Right ventricle myocardium superior (tissue), 1 donor: ENCODE measurements at regions not wholly inside any gene's neighbourhood (a gene's known extent, or its start where the extent isn't known, plus 50 kb on each side); places are given as distances from the start of the nearest gene placed in this dataset.

Experiments
- ATAC-seq: fragments of 200-7000 bp; cut with Tn5 transposase; one replicate; pipeline ENCODE4 v1.9.1; 2020; ENCODE audit warnings: mild to moderate bottlenecking; ENCODE audit not compliant: poor library complexity
- DNase-seq: peaks from one replicate; pipeline ENCODE4 v3.0.0-alpha.2; 2020
- intact Hi-C: fragments of 100-400 bp; cut with DNase I; formaldehyde crosslinking; loops from one replicate; pipeline ENCODE4 v1.11.2; 2022
- donor health status: DM: no; HTN: yes; CAD: no; lungs with severe emphysema.

DNA sequence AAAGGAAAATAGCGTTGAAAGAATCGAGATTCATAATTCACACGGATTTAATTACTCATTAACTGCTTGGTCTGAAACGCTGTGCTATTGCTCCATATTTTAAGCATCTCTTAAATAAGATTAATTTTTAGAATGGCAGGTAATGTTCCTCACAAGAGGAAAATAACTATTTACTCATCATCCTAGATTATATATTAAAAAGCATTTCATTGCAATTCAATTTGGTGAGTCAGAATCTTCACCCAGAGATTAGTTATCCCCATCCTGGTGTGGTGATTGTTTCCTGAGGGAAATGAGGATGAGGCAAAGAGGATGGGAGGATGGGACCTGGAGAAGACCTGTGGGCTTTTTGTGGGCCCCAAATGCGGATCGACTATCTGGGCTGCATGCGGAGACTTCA lies 145.5 kb upstream of the MAP1B start:
- no peak for DNase-seq
- intact Hi-C loops: no loop called here
- no peak for ATAC-seq

DNA sequence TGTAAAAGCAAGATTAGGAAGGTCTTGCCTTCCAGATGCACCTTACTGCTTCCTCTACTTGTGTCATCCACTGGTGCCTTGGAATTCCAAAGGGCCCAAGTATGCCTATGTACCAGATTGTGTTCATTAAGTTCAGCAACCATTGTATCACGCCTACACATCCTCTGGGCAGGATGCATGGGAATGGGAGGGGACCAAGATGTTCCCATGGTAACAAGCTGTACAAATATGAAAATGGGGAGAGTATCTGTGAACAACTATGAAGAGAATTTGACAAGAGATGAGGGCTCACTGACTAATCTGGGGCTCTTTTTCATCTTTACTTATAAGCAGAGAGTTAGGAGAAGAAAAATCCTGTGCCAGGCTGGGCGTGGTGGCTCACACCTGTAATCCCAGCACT lies 137.8 kb upstream of the MAP1B start:
- DNase-seq: no peak
- intact Hi-C loops: no loop called here

DNA sequence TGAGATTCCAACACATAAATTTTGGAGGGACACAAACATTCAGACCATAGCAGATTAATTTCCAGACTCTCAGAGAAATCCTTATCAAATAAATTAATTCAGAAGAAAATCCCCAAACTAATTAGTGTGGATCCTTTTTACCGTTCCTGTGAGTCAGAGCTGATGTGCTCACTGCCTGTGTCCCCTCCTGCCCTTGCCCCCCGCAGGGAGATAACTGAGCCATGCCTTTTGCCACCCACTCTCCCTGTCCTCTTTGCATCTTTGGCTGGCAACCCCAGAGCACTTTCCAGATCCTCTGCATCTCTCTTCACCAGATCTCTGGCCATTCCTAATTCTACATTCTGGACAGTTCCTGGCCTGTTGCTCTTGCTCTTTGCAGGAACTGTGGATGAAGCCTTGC lies 135.4 kb upstream of the MAP1B start:
- DNase-seq (no peak), ATAC-seq (no peak)
- intact Hi-C loops: no loop called here

More for the DNA sequence above, 137.8 kb upstream of the MAP1B start:
- ATAC-seq: no peak

DNA sequence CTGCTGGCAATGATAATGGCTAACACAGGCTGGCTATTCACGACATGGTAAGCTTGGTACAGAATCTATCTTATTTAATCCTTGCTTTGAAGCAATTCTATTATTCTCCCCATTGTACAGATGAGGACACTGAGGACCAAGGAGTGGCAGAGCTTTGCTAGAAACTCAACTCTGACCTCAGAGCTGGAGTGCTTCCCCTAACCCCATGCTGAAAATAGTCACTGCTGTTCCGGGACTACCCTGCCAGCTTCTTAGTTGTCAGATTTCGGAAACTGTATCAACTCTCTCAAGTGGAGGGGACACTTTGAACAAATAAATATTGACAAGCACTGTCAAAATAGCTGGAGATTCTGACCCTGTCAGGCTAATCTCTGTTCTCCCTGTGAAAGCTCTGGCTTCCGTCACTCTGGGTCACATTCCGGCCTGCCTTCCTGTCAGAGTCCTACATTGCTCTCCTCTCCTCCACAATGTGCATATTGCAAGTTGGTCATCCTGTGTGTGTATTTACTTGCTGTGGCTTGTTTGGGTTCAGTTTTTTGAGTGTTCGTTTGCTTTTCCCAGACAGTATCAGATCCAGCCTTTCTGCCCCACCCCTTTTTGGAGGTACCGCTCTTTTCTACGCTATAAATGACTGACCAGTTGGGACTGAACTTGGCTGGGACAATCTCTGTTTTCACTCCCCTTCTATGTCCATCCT lies 134.3 kb upstream of the MAP1B start:
- ATAC-seq: peak; percentile 89
- DNase-seq: no peak
- intact Hi-C loops: no loop called here

DNA sequence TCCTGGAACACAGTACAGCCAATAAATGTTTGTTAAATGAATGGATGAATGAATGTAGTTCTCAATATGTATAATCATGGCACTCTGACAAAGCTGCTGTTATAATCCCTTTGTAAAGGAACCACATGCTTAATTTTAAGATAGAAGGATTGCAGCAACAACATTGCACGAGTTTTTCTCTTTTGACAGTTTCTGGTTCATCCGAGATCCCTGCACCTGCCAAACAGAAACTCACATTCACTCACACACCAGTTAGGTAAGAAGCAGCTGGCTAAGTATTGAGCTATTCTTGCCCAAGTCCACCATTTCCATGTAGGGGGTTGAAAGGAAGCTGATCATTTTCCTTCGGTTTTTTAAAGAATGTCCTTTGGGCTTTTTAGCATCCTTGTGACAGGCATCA lies 133.7 kb upstream of the MAP1B start:
- ATAC-seq: no peak

DNA sequence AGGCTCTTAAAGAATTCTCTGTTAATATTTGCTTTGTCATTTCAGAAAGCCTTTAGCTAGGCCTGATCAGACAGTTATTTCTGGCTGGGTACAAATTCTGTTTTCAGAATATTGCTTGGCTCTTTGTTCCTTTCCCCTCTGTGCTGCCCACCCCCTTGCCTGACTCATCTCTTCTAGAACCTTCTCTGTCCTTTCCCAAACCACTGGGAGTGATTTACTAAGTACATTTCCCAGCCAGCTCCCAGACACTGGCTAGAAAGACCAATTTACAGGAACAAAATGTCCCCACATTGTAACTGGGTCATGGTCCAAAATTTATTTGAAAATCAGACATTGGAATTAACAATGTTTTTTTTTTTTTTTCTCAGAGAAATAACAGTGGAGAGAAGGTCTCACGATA lies 133.1 kb upstream of the MAP1B start:
- ATAC-seq (peak; percentile 55), DNase-seq (no peak)
- intact Hi-C loops: no loop called here

More for the DNA sequence above, 133.7 kb upstream of the MAP1B start:
- intact Hi-C loops: no loop called here
- no peak for DNase-seq

DNA sequence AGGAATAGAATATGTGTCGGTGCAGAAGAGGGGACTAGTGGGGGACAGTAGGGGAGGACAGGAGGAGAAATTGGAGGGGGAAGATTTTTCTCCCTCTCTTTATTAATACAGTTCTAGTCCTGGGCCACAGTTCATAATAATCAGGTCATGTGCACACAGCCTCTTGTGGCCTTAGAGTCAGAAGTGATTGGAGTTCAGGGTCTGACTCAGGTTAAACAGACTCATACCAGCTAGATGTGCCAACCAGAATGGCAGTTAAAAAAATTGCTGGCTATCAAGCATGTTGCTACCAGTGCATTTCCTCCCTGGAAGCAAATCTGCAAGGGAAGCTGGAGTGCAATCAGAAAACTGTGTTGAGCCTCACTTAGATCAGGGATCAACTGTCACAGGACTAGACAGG lies 132.7 kb upstream of the MAP1B start:
- intact Hi-C loops: no loop called here
- peak; percentile 7 for ATAC-seq

DNA sequence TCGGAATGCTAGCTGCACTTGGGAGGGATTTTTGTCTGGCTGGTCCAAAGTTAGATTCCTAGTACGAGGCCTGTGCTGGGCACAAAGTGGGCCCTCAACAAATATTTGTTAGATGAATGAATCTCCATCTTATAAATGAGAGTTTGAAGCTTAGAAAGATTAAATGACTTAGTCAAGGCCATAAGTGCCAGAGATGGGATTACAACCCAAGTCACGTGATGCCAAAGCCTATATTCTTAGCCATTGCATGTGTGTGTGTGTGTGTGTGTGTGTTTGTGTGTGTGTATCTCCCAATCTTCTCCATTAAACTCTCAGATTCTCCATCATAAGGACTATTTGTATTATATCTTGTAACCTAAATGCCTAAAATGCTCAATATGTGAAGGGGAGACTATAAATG lies 130.8 kb upstream of the MAP1B start:
- intact Hi-C loops: no loop called here
- ATAC-seq: no peak
- no peak for DNase-seq

More for the DNA sequence above, 132.7 kb upstream of the MAP1B start:
- DNase-seq: no peak

DNA sequence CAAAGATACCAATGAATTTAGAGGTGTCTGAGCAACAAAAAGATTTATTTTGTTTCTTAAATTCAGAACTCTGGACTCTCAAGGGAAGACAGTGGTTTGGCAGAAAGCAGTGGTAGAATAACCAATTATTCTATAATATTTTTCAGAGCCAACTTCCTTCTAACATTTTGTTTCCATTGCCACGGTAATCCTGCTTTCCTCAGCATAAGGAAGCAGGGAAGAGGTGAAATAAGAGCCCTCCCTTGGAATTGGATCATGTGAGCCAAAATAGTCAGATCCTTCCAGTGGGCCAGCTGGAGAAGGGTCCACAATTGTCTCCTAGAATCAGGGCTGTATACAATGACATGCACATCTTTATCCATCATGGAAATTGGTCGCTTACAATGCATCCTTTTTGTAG lies 130.0 kb upstream of the MAP1B start:
- intact Hi-C loops: no loop called here
- ATAC-seq (no peak), DNase-seq (no peak)

DNA sequence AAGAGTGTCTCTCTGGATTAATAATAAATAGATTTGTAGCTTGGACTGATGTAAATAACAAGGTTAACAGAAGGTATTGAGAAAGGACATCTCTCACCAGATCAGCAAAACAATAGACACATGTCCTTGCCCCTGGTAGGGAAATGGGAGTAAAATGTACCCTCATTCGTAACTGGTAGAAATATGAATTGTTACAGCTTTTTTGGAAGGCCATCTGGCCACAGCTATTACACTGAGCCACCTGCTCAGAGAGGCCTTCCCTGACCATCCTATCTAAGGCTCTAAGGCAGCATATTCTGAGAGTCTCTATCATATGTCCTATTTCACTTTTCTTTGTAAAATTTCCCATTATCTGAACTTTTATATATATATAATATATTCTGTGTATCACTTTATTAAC lies 129.1 kb upstream of the MAP1B start:
- ATAC-seq (no peak), DNase-seq (no peak)
- intact Hi-C loops: no loop called here

DNA sequence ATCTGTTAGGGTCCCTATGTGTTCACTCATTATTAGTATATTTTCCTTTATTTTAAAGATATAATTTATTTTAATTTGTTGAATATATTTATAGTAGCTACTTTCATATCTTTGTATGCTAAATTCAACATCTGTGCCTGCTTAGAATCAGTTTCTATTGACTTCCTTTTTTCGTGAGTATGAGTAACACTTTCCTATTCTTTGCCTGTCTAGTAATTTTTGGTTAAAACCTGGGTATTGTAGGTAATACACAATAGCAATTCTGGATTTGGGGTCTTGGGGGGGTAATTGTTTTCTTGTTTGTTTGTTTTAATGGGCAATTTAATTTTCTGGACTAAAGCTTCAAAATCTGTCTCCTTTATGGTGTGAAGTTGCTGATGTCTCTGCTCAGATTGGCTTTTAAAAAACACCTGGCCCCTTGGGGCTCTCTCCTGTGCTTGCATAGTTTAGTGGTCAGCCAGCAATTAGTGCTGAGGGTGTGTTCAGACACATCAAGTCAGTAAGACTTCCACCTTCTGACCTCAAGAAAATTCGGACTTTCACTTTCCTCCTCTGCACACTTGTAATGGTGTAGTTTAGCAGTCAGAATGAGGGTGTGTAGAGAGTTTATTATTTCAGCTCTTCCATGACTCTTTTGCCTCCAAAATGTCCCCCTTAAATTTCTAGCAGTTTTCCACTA lies 124.4 kb upstream of the MAP1B start:
- intact Hi-C loops: no loop called here

DNA sequence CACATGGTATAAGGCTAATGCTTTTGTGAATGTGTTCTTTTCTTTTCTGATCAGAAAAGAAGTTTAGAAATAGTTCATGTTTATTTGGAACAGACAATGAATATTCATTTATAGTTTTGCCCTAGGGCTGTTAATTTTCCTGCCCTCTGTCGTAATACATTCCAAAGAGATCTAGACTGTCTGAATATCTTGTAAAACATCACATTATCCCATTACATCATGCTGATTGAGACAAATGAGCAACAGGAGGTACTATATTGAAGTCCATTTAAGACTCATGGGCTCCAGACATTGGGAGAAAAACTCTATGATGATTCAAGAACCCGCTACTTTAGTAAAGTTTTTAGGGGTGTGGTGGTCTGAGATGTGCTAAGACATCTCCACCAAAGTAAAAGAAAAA lies 121.2 kb upstream of the MAP1B start:
- ATAC-seq (no peak), DNase-seq (no peak)
- intact Hi-C loops: no loop called here

More for the DNA sequence above, 124.4 kb upstream of the MAP1B start:
- ATAC-seq (no peak), DNase-seq (no peak)

DNA sequence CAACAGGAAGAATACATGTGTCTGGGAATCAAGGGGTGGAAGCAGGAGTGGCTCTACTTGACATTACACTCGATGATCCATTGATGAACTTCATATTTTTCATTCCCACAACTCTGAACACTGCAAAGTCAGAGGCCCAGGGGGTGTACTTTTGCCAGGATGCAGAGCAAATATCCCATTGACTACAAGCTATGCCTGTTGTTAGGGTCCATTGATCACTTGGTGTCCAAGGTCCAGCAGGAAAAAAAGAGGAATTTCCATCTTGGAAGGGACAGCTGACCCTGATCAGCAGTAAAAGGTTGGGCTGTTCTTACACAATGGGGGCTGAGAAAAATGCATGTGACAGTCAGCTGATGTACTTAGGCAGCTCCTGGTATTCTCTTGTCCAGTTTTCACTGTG lies 118.5 kb upstream of the MAP1B start:
- intact Hi-C loops: no loop called here
- DNase-seq (no peak), ATAC-seq (no peak)

DNA sequence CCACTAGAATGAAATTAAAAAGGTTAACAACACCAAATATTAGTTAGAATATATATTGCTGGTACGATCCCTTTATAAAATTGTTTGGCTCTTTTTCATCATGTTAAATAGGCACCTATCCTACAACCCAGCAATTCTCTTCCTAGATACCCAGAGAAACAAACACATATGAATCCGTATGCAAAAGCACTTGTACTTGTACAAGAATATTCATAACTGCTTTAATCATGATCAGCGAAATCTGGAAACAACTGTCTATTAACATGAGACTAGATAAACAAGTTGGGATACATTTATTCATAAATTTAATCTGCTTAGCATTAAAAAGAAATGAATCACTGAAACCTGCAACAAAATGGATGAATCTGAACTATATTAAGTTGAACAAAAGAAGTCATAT lies 113.7 kb upstream of the MAP1B start:
- intact Hi-C loops: no loop called here
- DNase-seq (no peak), ATAC-seq (no peak)

DNA sequence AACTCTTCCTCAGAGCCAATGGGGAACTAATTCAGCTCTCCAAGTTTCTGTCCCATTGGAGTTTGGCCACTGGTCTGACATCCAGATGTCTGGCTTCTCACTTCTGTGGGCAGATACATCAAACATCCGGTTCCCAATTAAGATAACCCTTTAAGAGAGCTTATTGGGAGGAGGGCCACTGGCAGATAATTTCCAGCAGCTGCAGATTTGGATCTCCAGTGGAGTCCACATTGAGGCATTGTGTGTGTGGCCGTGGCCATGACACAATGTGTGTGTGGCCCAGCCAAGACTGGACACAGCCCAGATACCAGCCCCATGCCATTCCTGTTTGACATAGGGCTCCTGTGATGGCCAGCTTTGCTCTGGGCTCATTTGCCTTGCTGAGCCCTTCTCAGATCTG lies 110.5 kb upstream of the MAP1B start:
- no peak for DNase-seq
- intact Hi-C loops: no loop called here
- ATAC-seq: no peak

DNA sequence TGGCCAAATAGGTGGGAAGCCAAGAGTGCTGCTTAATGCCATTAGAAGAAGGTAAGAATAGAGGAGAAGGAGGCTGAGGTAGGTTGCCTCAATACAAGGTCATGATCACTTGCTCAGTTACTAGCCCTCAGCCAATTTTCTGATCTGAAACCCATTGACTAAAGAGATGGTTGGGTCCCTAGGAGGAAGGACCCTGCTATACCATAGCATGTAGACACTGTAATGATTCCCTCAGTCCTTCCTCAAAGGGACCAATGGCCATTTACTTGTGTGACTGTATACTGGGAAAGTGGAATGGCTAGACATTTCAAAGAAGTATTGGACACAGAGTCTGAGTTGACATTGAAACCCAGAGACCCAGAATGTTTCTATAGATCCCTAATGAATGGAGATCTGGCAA lies 108.5 kb upstream of the MAP1B start:
- DNase-seq: no peak
- intact Hi-C loops: no loop called here
- ATAC-seq: no peak

DNA sequence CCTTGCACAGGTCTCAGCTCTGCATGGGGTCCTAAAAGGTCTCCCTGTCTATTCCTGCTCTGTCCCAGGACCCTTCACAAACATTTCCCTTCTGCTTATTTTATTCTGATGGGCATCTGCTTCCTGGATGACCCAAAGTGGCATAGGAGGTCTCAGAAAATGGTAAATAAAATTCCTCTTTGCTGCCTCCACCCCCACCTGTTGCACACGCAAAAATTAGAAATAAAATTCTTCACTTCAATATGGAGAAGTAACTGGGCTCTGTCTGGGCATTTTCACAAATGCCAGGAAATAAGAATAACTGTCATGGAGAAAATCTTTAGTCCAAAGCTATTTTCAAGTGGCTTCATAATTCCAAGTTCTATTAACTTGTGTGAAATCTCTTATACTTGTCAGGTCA lies 106.6 kb upstream of the MAP1B start:
- intact Hi-C loops: no loop called here
- DNase-seq (no peak), ATAC-seq (no peak)

DNA sequence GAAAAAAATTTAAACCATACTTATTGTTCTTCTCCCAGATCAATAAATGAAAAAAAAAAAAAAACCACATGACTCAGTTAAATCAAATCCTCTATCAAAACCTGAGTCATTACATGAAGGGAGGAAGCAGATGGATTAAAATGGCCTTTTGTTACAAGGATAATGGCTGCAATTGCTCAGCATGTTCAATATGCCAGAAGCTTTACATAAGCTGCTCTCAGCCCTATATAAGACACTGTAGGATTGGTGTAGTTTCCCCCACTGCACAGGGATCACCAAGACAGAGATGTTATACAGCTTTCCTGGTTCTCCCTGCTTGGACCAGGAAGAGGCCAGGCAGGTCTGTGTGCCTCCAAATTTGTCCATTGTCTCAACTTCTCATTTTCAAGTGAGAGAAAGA lies 101.6 kb upstream of the MAP1B start:
- DNase-seq (no peak), ATAC-seq (no peak)
- intact Hi-C loops: no loop called here

DNA sequence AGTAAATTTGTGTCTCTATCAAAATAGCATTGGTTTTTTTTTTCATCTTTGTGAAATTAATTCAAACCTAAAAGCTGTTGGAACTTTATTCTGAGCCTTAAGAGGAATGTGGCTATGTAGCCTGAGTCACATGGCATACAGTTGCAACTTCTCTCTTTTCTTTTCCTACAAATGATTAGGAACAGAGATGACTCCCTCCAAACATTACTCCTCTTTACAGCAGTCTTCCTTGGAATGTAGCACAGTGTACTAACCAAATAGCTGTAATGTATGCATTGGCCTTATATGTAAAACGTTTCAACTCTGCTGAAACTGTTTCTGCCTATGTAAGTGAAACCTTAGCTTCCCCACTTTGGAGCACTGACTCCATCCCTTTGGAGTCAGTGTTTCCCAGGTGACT lies 100.9 kb upstream of the MAP1B start:
- ATAC-seq (no peak), DNase-seq (no peak)
- intact Hi-C loops: no loop called here

DNA sequence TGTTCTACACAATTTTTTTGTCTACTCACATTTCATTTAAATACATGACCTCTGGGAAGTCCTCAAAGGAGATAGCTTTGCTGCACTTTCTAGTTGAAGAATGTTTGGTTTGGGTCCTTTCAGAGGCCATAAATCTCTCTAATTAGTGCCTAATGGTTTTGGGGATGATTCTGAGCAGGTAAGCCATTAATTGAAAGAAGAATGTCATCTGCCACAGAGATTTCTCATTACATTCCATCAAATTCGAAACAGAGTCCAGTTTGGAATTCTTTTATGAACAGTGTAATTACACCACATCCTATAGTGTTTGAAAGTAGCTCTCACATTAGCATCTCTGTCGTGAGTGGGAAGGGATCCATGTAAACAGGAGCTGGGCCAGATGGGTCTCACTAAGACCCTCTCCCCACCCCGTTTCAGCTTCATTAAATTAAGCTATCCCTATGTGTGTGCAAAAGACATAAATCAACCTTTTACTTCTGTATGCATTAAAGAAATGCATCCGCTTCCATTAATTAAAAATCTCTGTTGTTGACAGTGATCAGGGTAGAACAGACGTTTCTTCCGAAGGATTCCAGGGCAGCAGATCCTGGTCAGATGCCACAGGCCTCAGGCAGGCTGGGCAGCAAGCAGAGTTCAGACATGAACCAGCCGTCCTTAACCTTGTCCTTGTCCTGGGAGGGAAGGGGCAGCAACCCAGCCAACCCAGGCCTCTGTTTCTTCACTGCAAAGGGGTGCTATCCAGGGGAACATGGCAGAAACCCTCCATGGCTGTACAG lies 99.8 kb upstream of the MAP1B start:
- ATAC-seq (no peak), DNase-seq (no peak)
- intact Hi-C loops: no loop called here
